Endothelial cell of umbilical vein (primary cell): ENCODE measurements at regions not wholly inside any gene's neighbourhood (a gene's known extent, or its start where the extent isn't known, plus 50 kb on each side); places are given as distances from the start of the nearest gene placed in this dataset.

ENCODE experiments used
- BruUV-seq: library from RNA; stranded (reverse); fragments of 400-500 nt; replicated peaks from 2 replicates; lab custom pipeline; 2021; lab: Mats Ljungman, UMichigan
- CTCF ChIA-PET: fragments of 300-600, 350-600 bp; sonication (Branson Sonifier 250); formaldehyde crosslinking; loops from one replicate; lab custom pipeline; 2021; ENCODE audit warnings: antibody characterized with exemption, inconsistent platforms; lab: Charles Lee
- POLR2A ChIA-PET: fragments of 300-600, 350-600 bp; sonication (Branson Sonifier 250); formaldehyde crosslinking; loops from one replicate; lab custom pipeline; 2021; ENCODE audit warnings: antibody characterized with exemption, inconsistent platforms; lab: Charles Lee
- DNase-seq: peaks from one replicate; pipeline ENCODE4 v3.0.0-alpha.2; 2011; ENCODE audit warnings: low read depth, low spot score
- FAIRE-seq: peaks from 2 replicates; lab custom pipeline; 2011; peaks lifted over from hg19 to GRCh38; lab: Jason Lieb, UNC
- H2AFZ ChIP-seq: 2 replicates; pipeline ENCODE4 v1.6.0; 2012; ENCODE audit warnings: low read depth, low read length, control low read depth, inconsistent platforms
- H3K27ac ChIP-seq: 2 replicates; pipeline ENCODE4 v1.5.1; 2011; ENCODE audit warnings: low read depth, mild to moderate bottlenecking, control low read depth, low read length, moderate library complexity; ENCODE audit not compliant: insufficient read depth
- H3K27me3 ChIP-seq, 2 experiments: 2 replicates each; pipeline versions ENCODE4 v1.6.0 to v1.6.1; 2011; ENCODE audit warnings: low read length in 2 of 2, mixed read lengths in 1 of 2; ENCODE audit not compliant: control insufficient read depth in 2 of 2, insufficient read depth in 2 of 2
- H3K36me3 ChIP-seq, 2 experiments: 2 replicates in 1 of 2; 3 replicates in 1 of 2; pipeline ENCODE4 v1.5.1; 2011; ENCODE audit warnings: low read length in 2 of 2, mild to moderate bottlenecking in 1 of 2, moderate library complexity in 1 of 2; ENCODE audit not compliant: control insufficient read depth in 2 of 2, insufficient read depth in 2 of 2; ENCODE audit errors: extremely low read depth in 1 of 2
- H3K4me1 ChIP-seq: 3 replicates; pipeline ENCODE4 v1.5.1; 2011; ENCODE audit warnings: mild to moderate bottlenecking, low read length; ENCODE audit not compliant: control insufficient read depth, insufficient read depth; ENCODE audit errors: extremely low read depth
- H3K4me2 ChIP-seq: 2 replicates; pipeline ENCODE4 v1.6.1; 2011; ENCODE audit warnings: low read length, control low read depth, mixed read lengths; ENCODE audit not compliant: insufficient read depth
- H3K4me3 ChIP-seq, 3 experiments: fragments of 200-600 bp in 1 of 3; sonication (generic), shearing (Covaris generic) in 1 of 3; replicated peaks in 1 of 3; 2 replicates each; pipeline ENCODE4 v1.5.1; 2011 to 2016; ENCODE audit warnings: control low read depth in 3 of 3, low read length in 3 of 3, mild to moderate bottlenecking in 2 of 3, inconsistent platforms in 1 of 3, low read depth in 1 of 3, moderate library complexity in 1 of 3; ENCODE audit not compliant: insufficient read depth in 1 of 3
- H3K79me2 ChIP-seq: 2 replicates; pipeline ENCODE4 v1.6.0; 2012; ENCODE audit warnings: low read length, inconsistent platforms; ENCODE audit not compliant: control insufficient read depth, insufficient read depth
- H3K9ac ChIP-seq: replicated peaks from 2 replicates; pipeline ENCODE3; 2011; ENCODE audit warnings: low read length, control low read depth; ENCODE audit not compliant: insufficient read depth; ENCODE audit errors: extremely low read depth
- H3K9me1 ChIP-seq: replicated peaks from 3 replicates; pipeline ENCODE4 v1.6.0; 2011; ENCODE audit warnings: mild to moderate bottlenecking, low read length; ENCODE audit not compliant: control insufficient read depth, insufficient read depth; ENCODE audit errors: extremely low read depth
- H3K9me3 ChIP-seq: replicated peaks from 2 replicates; pipeline ENCODE4 v1.5.1; 2012; ENCODE audit warnings: low read length, inconsistent platforms; ENCODE audit not compliant: control insufficient read depth, insufficient read depth
- H4K20me1 ChIP-seq: replicated peaks from 2 replicates; pipeline ENCODE3; 2011; ENCODE audit warnings: mild to moderate bottlenecking, low read length; ENCODE audit not compliant: control insufficient read depth, insufficient read depth; ENCODE audit errors: extremely low read depth
- EZH2 ChIP-seq: IDR thresholded peaks from 2 replicates; pipeline ENCODE4 v1.6.1; 2012; ENCODE audit warnings: borderline replicate concordance, low read depth, mild to moderate bottlenecking, moderate library complexity, low read length, inconsistent platforms; ENCODE audit not compliant: severe bottlenecking
- FOS ChIP-seq: IDR thresholded peaks from 2 replicates; pipeline ENCODE4 v1.6.1; 2011; ENCODE audit warnings: mild to moderate bottlenecking, low read length, moderate library complexity, borderline replicate concordance; ENCODE audit not compliant: insufficient read depth
- GATA2 ChIP-seq: IDR thresholded peaks from 2 replicates; pipeline ENCODE4 v1.7.0; 2011; ENCODE audit warnings: low read depth, mild to moderate bottlenecking, moderate library complexity, mixed read lengths, low read length; ENCODE audit not compliant: insufficient read length, insufficient read depth
- JUN ChIP-seq: IDR thresholded peaks from 2 replicates; pipeline ENCODE4 v1.6.1; 2011; ENCODE audit warnings: borderline replicate concordance, low read depth; ENCODE audit not compliant: insufficient read length, insufficient read depth
- MYC ChIP-seq: IDR thresholded peaks from one replicate; pipeline ENCODE4 v1.6.1; 2011; ENCODE audit warnings: mild to moderate bottlenecking, low read depth, low read length
- POLR2A ChIP-seq: IDR thresholded peaks from 2 replicates; pipeline ENCODE4 v1.6.1; 2012; ENCODE audit warnings: low read depth, mild to moderate bottlenecking, control low read depth, low read length
- POLR2AphosphoS5 ChIP-seq: IDR thresholded peaks from 2 replicates; pipeline ENCODE4 v1.6.1; 2012; ENCODE audit warnings: low read depth, mild to moderate bottlenecking, control low read depth, low read length, moderate library complexity; ENCODE audit not compliant: insufficient read depth
- dilution Hi-C: fragments of 300-500 bp; cut with MboI; formaldehyde crosslinking; loops from one replicate; pipeline ENCODE4 v1.15.0; 2019; ENCODE audit warnings: low sequenced_read_pairs; ENCODE audit not compliant: extremely low pct_ligation_motif_present
- intact Hi-C: fragments of 100-400 bp; cut with micrococcal nuclease; formaldehyde crosslinking; loops from one replicate; pipeline ENCODE4 v1.10.0; 2022
- TF ChIP-seq, protein P1 (sequence below), 2 donors: IDR thresholded peaks; 1 replicate in 1 of 2; 2 replicates in 1 of 2; pipeline ENCODE4 v1.5.1; 2011; ENCODE audit warnings: low read length in 2 of 2, mild to moderate bottlenecking in 2 of 2, moderate library complexity in 2 of 2, control low read depth in 1 of 2, inconsistent platforms in 1 of 2, low read depth in 1 of 2; ENCODE audit not compliant: insufficient read depth in 1 of 2; ENCODE audit errors: extremely low read depth in 1 of 2
- TF ChIP-seq, protein P2 (sequence below): IDR thresholded peaks from 2 replicates; pipeline ENCODE4 v1.6.1; 2011; ENCODE audit not compliant: insufficient read depth, insufficient read length

DNA sequence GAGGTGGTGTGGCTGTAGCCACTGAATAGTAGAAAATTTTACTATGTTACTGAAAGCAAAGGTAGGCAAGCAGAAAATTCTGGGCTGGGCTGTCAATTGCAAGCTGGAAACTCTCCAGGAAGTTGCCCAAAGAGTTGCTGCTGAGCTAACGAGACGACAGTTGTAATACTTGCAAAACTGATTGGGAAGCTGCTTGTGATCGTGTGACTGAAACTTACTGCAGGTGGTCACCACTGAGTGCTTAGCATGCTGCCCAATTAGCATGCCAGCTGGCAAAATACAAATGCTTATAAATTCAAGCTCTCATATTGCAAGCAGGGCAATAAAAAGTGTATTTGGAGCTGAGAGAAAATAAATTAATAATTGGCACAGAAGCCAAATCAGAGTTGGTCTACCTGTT, 758.5 kb upstream of the EDIL3 start:
- TF ChIP-seq, protein P1, sequence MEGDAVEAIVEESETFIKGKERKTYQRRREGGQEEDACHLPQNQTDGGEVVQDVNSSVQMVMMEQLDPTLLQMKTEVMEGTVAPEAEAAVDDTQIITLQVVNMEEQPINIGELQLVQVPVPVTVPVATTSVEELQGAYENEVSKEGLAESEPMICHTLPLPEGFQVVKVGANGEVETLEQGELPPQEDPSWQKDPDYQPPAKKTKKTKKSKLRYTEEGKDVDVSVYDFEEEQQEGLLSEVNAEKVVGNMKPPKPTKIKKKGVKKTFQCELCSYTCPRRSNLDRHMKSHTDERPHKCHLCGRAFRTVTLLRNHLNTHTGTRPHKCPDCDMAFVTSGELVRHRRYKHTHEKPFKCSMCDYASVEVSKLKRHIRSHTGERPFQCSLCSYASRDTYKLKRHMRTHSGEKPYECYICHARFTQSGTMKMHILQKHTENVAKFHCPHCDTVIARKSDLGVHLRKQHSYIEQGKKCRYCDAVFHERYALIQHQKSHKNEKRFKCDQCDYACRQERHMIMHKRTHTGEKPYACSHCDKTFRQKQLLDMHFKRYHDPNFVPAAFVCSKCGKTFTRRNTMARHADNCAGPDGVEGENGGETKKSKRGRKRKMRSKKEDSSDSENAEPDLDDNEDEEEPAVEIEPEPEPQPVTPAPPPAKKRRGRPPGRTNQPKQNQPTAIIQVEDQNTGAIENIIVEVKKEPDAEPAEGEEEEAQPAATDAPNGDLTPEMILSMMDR (IDR thresholded peaks at IDR 0.05; ENCODE audit: extremely low read depth in 1 of 2, insufficient read depth in 1 of 2, low read depth in 1 of 2, low read length in 2 of 2), result no peak
- TF ChIP-seq FOS, result no peak
- TF ChIP-seq MYC, result no peak
- TF ChIP-seq JUN, result no peak
- no peak for TF ChIP-seq POLR2A
- no peak for TF ChIP-seq GATA2
- TF ChIP-seq POLR2AphosphoS5, result no peak
- TF ChIP-seq, protein P2, sequence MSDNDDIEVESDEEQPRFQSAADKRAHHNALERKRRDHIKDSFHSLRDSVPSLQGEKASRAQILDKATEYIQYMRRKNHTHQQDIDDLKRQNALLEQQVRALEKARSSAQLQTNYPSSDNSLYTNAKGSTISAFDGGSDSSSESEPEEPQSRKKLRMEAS, result no peak
- TF ChIP-seq EZH2, result no peak
- no peak for FAIRE-seq
- no peak overlapping the region for H3K4me3 ChIP-seq
- H3K4me1 ChIP-seq, result no peaks in the 10 kb centered on the region
- CTCF ChIA-PET, result interaction anchor here (0.7 kb wide), 1 partner anchor 11 kb away, joined by 3 read pairs; no protein-coding TSS in a partner anchor
- intact Hi-C loops, result no loop called here
- H3K27ac ChIP-seq, result no peak overlapping the region
- H3K9me1 ChIP-seq, result no peaks in the 10 kb centered on the region
- H3K4me2 ChIP-seq, result no peak overlapping the region
- H3K36me3 ChIP-seq, result no peaks in the 10 kb centered on the region
- H3K9ac ChIP-seq, result no peak overlapping the region
- POLR2A ChIA-PET, result no interaction called here
- H3K79me2 ChIP-seq, result no peaks in the 10 kb centered on the region
- H4K20me1 ChIP-seq, result no peaks in the 10 kb centered on the region
- H3K9me3 ChIP-seq, result no peaks in the 10 kb centered on the region
- dilution Hi-C loops, result no loop called here
- DNase-seq, result no peak
- no TSS peak for BruUV-seq
- H3K27me3 ChIP-seq, result no peaks in the 10 kb centered on the region
- H2AFZ ChIP-seq, result no peak overlapping the region
